ENCODE measurements at regions not wholly inside any gene's neighbourhood (a gene's known extent, or its start where the extent isn't known, plus 50 kb on each side); places are given as distances from the start of the nearest gene placed in this dataset.

DNA sequence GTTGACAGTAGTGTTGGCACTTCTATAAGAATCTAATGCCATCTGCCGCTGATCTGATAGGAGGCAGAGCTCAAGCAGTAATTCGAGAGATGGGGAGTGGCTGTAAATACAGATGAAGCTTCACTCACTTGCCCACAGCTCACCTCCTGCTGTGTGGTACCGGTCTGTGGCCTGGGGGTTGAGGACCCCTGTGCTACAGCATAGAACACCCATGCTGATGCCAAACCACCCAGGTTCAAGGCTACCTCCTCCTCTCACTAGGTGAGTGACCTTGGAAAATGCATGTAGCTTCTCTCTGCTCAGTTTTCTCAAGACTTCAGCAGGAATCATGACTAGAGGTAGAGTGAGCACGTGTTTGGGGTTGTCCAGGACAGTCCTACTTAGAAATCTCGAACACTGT, 263.4 kb downstream of the SH3BP4 start:
- TF ChIP-seq, protein P1, sequence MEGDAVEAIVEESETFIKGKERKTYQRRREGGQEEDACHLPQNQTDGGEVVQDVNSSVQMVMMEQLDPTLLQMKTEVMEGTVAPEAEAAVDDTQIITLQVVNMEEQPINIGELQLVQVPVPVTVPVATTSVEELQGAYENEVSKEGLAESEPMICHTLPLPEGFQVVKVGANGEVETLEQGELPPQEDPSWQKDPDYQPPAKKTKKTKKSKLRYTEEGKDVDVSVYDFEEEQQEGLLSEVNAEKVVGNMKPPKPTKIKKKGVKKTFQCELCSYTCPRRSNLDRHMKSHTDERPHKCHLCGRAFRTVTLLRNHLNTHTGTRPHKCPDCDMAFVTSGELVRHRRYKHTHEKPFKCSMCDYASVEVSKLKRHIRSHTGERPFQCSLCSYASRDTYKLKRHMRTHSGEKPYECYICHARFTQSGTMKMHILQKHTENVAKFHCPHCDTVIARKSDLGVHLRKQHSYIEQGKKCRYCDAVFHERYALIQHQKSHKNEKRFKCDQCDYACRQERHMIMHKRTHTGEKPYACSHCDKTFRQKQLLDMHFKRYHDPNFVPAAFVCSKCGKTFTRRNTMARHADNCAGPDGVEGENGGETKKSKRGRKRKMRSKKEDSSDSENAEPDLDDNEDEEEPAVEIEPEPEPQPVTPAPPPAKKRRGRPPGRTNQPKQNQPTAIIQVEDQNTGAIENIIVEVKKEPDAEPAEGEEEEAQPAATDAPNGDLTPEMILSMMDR (IDR thresholded peaks at IDR 0.05) = no peak
- no peak for TF ChIP-seq POLR2A (IDR thresholded peaks at IDR 0.05)

Measured in testis (tissue), 2 donors.